Stimulated activated CD4-positive, alpha-beta T cell treated with anti-CD3 and anti-CD28 coated beads, Interleukin-12 subunit alpha, Interleukin-12 subunit beta, amount 100 ng/mL, for 48 hours (primary cell): ENCODE measurements at regions not wholly inside any gene's neighbourhood (a gene's known extent, or its start where the extent isn't known, plus 50 kb on each side); places are given as distances from the start of the nearest gene placed in this dataset.
"Not testable (repeated sequence)": the region's sequence is repeated elsewhere in the genome, so short reads cannot be mapped to it uniquely, and the experiment has no call there.

ENCODE experiments used
- DNase-seq, 3 donors: peaks; one replicate each; pipeline ENCODE4 v3.0.0-alpha.2; 2020; ENCODE audit warnings: low read depth in 2 of 3, low spot score in 1 of 3

- no peak for DNase-seq
Measured at GRCh38 chr3:102034639-102035451, 185.5 kb downstream of the NFKBIZ start.

GRCh38 chr3:102036017-102036416 lies 186.7 kb downstream of the NFKBIZ start:
- no peak for DNase-seq

- DNase-seq = no peak
Measured at GRCh38 chr3:102036472-102036871, 187.2 kb downstream of the NFKBIZ start.

- DNase-seq = no peak
Measured at GRCh38 chr3:102037209-102037608, 187.9 kb downstream of the NFKBIZ start.

- DNase-seq = no peak
Measured at GRCh38 chr3:102037791-102038190, 188.5 kb downstream of the NFKBIZ start.

- DNase-seq = no peak
Measured at GRCh38 chr3:102038477-102039142, 189.3 kb downstream of the NFKBIZ start.

GRCh38 chr3:102040144-102040543 lies 190.8 kb downstream of the NFKBIZ start:
- DNase-seq = not testable (repeated sequence)

- no peak for DNase-seq
Measured at GRCh38 chr3:102053375-102053989, 204.2 kb downstream of the NFKBIZ start.

- DNase-seq = no peak
Measured at GRCh38 chr3:102054543-102055080, 205.3 kb downstream of the NFKBIZ start.

GRCh38 chr3:102057781-102058421 lies 208.6 kb downstream of the NFKBIZ start:
- no peak for DNase-seq

GRCh38 chr3:102059145-102059943 lies 210.0 kb downstream of the NFKBIZ start:
- no peak for DNase-seq

GRCh38 chr3:102060814-102061213 lies 211.5 kb downstream of the NFKBIZ start:
- no peak for DNase-seq

GRCh38 chr3:102063572-102063971 lies 214.3 kb downstream of the NFKBIZ start:
- no peak for DNase-seq

GRCh38 chr3:102066470-102066869 lies 217.2 kb downstream of the NFKBIZ start:
- no peak for DNase-seq

- no peak for DNase-seq
Measured at GRCh38 chr3:102068327-102068726, 219.0 kb downstream of the NFKBIZ start.

GRCh38 chr3:102068736-102069135 lies 219.4 kb downstream of the NFKBIZ start:
- DNase-seq = no peak

- no peak for DNase-seq
Measured at GRCh38 chr3:102069211-102069662, 219.9 kb downstream of the NFKBIZ start.

GRCh38 chr3:102074946-102075345 lies 225.6 kb downstream of the NFKBIZ start:
- DNase-seq = no peak

GRCh38 chr3:102078401-102078800 lies 229.1 kb downstream of the NFKBIZ start:
- DNase-seq = no peak
